Fibroblast of pulmonary artery (primary cell): ENCODE measurements at regions not wholly inside any gene's neighbourhood (a gene's known extent, or its start where the extent isn't known, plus 50 kb on each side); places are given as distances from the start of the nearest gene placed in this dataset.
A peak's percentile ranks its signal among the peaks of the same experiment; 100 is the strongest.

Experiments
- DNase-seq: peaks from one replicate; pipeline ENCODE4 v3.0.0-alpha.2; 2010; ENCODE audit warnings: low read depth
- H3K4me3 ChIP-seq: replicated peaks from 2 replicates; pipeline ENCODE4 v1.5.1; 2011; ENCODE audit warnings: low read depth, mild to moderate bottlenecking, control low read depth, low read length, moderate library complexity
- CTCF ChIP-seq: IDR thresholded peaks from 2 replicates; pipeline ENCODE4 v1.5.1; 2011; ENCODE audit warnings: mild to moderate bottlenecking, control low read depth, low read length, inconsistent platforms; ENCODE audit errors: missing control alignments

GRCh38 chr16:54510685-54511221, 224.2 kb upstream of the IRX3 start:
- H3K4me3 ChIP-seq, result no peak overlapping the region
- TF ChIP-seq CTCF, result no peak
- no peak for DNase-seq

GRCh38 chr16:54509456-54509855, 222.9 kb upstream of the IRX3 start:
- DNase-seq, result no peak
- no peak overlapping the region for H3K4me3 ChIP-seq
- no peak for TF ChIP-seq CTCF

GRCh38 chr16:54508351-54508750, 221.8 kb upstream of the IRX3 start:
- TF ChIP-seq CTCF, result no peak
- H3K4me3 ChIP-seq, result no peak overlapping the region
- DNase-seq, result no peak

- no peak overlapping the region for H3K4me3 ChIP-seq
- peak; percentile 25 for DNase-seq
- no peak for TF ChIP-seq CTCF
Measured at GRCh38 chr16:54506741-54507500, 220.3 kb upstream of the IRX3 start.

- no peak for DNase-seq
- no peak for TF ChIP-seq CTCF
Measured at GRCh38 chr16:54506214-54506580, 219.6 kb upstream of the IRX3 start.

GRCh38 chr16:54505549-54506213, 219.1 kb upstream of the IRX3 start:
- H3K4me3 ChIP-seq, result no peak overlapping the region
- no peak for TF ChIP-seq CTCF
- peak; percentile 32 for DNase-seq

More at GRCh38 chr16:54506214-54506580, 219.6 kb upstream of the IRX3 start:
- no peak overlapping the region for H3K4me3 ChIP-seq
